Stimulated activated CD4-positive, alpha-beta T cell treated with anti-CD3 and anti-CD28 coated beads, Interleukin-15, amount 100 ng/mL, for 24 hours (primary cell): ENCODE measurements at regions not wholly inside any gene's neighbourhood (a gene's known extent, or its start where the extent isn't known, plus 50 kb on each side); places are given as distances from the start of the nearest gene placed in this dataset.
"Not testable (repeated sequence)": the region's sequence is repeated elsewhere in the genome, so short reads cannot be mapped to it uniquely, and the experiment has no call there.

Experiments
- DNase-seq: peaks from one replicate; pipeline ENCODE4 v3.0.0-alpha.2; 2020

- DNase-seq: no peak
Observed at GRCh38 chr15:59894835-59895234, 109.3 kb upstream of the FOXB1 start.

DNA sequence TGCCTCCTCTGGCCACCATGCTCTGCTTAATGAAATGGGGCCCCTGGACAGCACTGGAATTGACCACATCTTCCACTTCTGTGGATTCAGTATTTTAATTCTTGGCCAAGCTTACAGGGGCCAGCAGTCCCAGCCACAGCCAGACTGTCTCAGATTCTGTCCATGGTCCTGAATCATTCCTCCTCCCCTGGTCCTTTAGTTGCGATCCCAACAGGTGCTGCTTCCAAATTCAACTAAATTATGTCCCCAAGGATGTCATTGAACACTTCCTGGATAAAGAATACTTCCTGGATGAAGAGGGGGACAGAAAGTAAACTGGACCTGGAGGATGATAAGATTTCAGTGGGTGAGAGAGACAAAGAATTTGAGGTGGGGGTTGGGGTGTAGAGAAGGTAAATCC is 111.1 kb upstream of the FOXB1 start:
- DNase-seq: no peak

DNA sequence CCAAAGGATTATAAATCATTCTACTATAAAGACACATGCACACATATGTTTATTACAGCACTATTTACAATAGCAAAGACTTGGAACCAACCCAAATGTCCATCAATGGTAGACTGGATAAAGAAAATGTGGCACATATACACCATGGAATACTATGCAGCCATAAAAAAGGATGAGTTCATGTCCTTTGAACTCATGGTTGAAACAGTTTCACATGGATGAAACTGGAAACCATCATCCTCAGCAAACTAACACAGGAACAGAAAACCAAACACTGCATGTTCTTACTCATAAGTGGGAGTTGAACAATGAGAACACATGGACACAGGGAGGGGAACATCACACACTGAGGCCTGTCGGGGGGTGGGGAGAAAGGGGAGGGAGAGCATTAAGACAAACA is 116.2 kb upstream of the FOXB1 start:
- DNase-seq: not testable (repeated sequence)

- no peak for DNase-seq
Observed at GRCh38 chr15:59887211-59887610, 116.9 kb upstream of the FOXB1 start.

DNA sequence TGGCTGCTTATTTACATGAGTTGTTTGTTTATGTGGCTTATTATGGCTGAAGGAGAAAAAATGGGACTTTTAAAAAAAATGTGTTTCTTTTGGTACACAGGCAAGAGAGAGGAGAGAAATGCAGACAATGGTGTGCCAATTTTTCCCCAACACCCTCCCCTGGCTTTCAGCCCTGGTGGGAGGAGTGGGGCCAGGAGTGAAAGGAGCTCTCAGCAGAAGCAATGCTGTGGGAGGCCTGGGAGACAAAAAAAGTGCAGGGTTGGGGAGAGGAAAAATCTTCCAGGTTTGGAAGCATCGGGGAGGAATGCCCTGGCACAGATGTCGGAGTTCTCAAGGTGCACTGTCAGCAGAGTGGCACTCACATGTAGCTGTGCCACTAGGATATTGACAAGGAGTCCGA is 117.7 kb upstream of the FOXB1 start:
- no peak for DNase-seq

GRCh38 chr15:59885832-59886231 is 118.3 kb upstream of the FOXB1 start:
- no peak for DNase-seq

DNA sequence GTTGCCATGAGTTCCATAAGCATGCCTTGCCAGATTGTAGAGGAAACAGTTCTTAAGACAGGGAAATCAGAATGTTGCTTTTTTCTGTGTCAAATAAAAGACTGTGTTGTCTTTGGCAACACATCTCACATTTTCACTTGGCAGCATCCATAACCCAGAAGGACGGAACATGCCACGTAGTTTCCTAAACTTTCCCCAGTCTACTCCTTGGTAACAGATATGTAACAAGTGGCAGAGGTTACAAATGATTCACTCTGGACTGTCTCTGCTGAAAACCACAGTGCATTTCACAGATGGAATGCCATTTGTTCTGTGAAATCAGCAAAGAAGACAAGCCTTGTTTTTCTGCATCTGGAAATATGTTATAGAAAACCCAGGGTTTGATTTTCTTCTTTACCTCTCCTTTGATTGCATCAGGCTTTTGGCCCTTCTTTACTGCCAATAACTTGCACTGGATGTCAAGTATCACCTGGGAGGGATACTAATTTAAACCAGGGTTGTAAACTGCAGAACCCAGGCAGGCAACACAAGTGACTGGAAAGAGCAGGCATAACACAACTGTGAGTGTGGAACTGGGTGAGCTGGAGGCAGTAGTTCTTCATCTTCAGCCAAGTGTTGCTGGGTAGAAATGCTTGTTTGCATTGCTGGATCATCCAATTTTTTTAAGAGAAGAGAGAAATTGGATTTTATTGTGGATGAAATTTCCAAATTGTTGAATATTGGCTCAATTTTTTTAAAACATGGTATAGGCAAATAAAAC is 124.4 kb upstream of the FOXB1 start:
- no peak for DNase-seq

DNA sequence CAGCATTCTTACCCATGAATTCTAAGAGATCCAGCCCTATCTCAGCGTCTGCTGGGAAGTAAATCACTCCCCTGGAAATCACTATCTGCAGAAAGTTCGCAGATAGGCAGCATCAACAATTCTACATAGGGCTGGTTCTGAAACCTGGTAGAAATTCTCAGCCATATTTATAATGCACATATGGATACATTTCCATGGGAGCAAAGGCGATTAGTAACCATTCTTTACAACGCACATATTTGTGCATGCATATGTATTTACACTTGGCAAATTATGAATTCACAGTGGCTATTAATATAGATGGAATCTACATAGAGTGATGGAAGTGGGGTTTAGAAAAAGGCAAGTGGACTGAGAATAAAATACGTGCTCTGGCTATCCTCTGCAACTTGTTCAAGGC is 128.0 kb upstream of the FOXB1 start:
- DNase-seq: no peak

GRCh38 chr15:59873644-59874272 is 130.4 kb upstream of the FOXB1 start:
- DNase-seq: no peak

GRCh38 chr15:59867086-59867855 is 136.8 kb upstream of the FOXB1 start:
- DNase-seq: no peak

- DNase-seq: no peak
Observed at GRCh38 chr15:59866642-59867041, 137.5 kb upstream of the FOXB1 start.

GRCh38 chr15:59862191-59863155 is 141.6 kb upstream of the FOXB1 start:
- no peak for DNase-seq

DNA sequence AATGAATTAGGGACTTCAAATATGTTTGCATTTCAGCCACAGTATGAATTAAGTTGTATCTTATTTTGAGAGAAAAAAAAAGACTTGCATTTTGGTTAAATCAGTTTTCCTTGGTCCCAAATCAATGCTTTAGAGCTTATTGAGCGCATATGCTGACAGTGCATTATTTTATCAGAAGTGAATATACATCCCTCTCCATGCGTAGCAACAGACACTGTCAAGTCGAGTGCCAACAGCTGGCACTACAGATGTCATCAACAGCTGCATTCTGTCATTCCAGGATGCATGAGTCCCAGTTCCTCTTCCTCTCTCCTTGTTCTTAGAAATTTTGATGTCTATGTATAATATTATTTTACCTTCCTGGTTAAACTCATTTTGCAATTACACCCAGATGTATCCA is 156.1 kb upstream of the FOXB1 start:
- no peak for DNase-seq

DNA sequence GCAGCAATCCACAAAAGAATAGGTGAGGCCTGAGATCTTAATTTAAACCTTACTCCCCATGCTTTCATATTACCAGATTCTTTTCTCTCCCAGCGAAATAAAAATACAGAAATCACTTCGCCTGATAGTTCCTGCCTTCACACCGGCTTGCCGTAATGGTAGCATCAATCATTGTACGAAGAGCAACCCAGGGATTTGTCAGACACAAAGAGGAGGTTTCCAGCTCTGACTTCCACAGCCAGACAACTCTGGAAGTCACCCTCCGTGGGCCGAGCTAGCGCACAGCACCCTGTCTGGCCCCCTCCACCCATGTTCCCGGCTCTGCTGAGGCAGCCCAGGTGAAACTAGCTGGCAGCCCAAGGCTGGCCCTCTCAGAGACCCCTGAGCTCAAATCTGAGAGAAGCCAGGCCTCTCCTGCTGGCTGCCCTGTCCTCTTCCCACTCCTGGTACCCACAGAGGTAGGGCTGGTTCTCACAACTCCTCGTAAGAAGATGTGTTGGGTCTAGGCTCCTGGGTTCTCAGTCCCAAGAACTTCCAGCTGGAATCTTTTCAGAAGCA is 156.9 kb upstream of the BNIP2 start:
- DNase-seq: no peak

GRCh38 chr15:59843609-59844008 is 154.5 kb upstream of the BNIP2 start:
- DNase-seq: no peak

DNA sequence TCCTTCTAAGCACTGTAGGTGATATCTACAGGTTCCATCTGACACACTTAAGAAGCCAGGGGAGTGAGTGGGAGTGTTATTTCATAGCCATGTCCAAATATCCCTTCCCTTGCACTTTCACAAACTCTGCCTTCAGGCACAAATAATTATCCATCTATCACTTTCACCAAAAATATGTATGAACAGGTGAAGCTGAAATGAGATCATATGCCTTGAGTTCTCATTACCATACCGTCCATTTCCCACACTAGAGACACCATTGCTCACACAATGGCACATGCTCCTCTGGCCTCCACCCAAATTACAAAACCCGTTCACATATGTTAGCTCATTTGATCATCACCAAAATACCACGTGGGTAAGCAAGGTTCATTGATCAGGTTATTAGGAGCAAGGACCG is 151.9 kb upstream of the BNIP2 start:
- no peak for DNase-seq

GRCh38 chr15:59839906-59840305 is 150.8 kb upstream of the BNIP2 start:
- no peak for DNase-seq

DNA sequence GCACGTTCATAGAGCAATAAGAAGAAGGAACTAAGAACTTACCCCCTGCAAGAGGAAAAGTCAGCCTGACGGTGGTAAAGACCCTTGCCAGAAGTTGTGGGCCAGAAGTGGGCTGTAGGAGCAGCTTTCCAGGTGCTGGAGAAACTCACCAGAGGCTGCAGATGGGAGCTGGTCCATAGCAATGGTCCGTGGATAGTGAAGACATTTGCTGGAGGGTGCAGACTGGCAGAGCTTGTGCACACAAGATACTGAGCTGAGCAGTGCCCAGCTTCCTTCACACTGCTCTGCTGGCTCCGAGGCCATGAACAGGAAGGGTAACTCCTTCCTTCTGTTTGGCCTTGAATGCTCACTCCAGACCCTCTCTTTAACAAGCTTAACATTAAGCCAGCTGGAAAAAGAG is 149.8 kb upstream of the BNIP2 start:
- DNase-seq: peak; percentile 3

DNA sequence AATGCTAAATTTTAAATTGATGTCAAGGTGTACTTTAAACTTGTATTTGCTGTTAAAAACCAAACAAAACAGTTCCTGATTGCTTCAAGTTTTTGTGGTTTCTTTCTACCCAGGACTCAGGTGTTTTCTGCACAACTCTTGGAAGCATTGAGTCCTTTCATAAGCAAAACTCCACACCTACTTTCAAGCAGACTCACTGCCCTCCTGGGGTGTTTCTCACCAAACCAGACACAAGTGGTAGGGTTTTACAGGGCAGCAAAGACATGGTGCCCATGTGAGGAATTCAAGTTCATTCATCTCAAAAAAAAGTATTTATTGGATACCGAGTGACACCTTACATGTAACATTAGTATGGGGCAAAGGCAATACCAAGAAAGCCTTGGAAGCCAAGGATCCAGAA is 146.7 kb upstream of the BNIP2 start:
- DNase-seq: no peak

GRCh38 chr15:59834528-59834927 is 145.4 kb upstream of the BNIP2 start:
- DNase-seq: no peak

DNA sequence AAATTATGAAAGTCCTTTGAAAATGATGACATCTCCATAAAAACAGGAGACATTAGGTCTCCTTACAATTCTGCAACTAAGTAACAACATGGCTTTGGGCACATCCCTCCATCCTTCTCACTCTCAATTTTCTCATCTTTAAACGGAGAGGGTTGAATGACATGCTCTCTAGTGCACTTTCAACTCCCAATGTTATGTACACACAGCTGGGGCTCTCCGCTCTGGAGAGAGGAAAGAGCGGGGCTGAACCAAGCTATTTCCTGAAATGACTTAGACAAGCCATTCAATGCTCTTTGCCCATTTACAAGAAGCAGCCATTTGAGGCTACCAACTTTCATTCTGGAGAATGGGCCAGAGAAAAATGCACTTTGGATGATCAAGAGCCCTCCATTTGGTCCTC is 144.2 kb upstream of the BNIP2 start:
- no peak for DNase-seq

GRCh38 chr15:59830873-59831272 is 141.8 kb upstream of the BNIP2 start:
- no peak for DNase-seq

- no peak for DNase-seq
Observed at GRCh38 chr15:59830098-59830497, 141.0 kb upstream of the BNIP2 start.
